SK-N-SH (cell line): ENCODE measurements at regions not wholly inside any gene's neighbourhood (a gene's known extent, or its start where the extent isn't known, plus 50 kb on each side); places are given as distances from the start of the nearest gene placed in this dataset.

ENCODE experiments used
- ELF1 ChIP-seq: IDR thresholded peaks from 2 replicates; pipeline ENCODE4 v1.4.0; 2012
- EP300 ChIP-seq, 2 experiments: IDR thresholded peaks; 2 replicates each; pipeline versions ENCODE4 v1.4.0 to v1.6.1; 2012; ENCODE audit warnings: borderline replicate concordance in 1 of 2, low read depth in 1 of 2, low read length in 1 of 2
- GABPA ChIP-seq: IDR thresholded peaks from 2 replicates; pipeline ENCODE4 v1.4.0; 2012; ENCODE audit warnings: low read depth, mild to moderate bottlenecking
- POLR2AphosphoS5 ChIP-seq: IDR thresholded peaks from 2 replicates; pipeline ENCODE4 v1.6.1; 2012; ENCODE audit warnings: low read depth, low read length
- RAD21 ChIP-seq: IDR thresholded peaks from 2 replicates; pipeline ENCODE4 v1.6.1; 2012; ENCODE audit warnings: mild to moderate bottlenecking, low read length
- RXRA ChIP-seq: IDR thresholded peaks from 2 replicates; pipeline ENCODE4 v1.4.0; 2012; ENCODE audit warnings: low read depth, mild to moderate bottlenecking, borderline replicate concordance
- SIN3A ChIP-seq: IDR thresholded peaks from 2 replicates; pipeline ENCODE4 v1.6.1; 2012; ENCODE audit warnings: low read depth, mild to moderate bottlenecking, low read length, moderate library complexity, borderline replicate concordance
- TF ChIP-seq, protein P1 (sequence below): IDR thresholded peaks from 2 replicates; pipeline ENCODE4 v1.4.0; 2012; ENCODE audit warnings: low read depth, borderline replicate concordance
- TF ChIP-seq, protein P2 (sequence below): fragments of 200-600 bp; sonication (generic); IDR thresholded peaks from 2 replicates; pipeline ENCODE4 v1.6.1; 2017; ENCODE audit warnings: antibody characterized with exemption, mild to moderate bottlenecking, moderate library complexity
- TF ChIP-seq, protein P3 (sequence below): IDR thresholded peaks from 2 replicates; pipeline ENCODE4 v1.4.0; 2012; ENCODE audit warnings: low read depth

DNA sequence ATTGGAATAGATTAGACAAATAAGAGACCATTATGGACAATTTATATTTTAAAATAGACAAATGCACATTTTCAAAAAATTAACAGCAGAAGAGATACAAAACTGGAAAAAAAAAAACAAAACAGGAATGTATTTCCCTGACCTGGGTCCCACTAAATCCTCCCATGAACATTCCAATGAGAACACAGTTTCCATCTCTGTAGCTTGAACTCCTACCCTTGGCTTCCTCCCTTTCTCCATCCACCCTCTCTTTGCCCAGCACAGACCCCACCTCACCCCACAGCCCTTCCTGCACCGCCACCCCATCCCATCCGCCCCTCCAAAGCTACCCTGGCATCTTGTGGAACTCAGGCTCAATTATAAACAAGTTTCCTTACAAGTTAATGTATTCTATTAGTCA lies 71.2 kb upstream of the MPP7 start:
- no peak for TF ChIP-seq SIN3A
- TF ChIP-seq, protein P1, sequence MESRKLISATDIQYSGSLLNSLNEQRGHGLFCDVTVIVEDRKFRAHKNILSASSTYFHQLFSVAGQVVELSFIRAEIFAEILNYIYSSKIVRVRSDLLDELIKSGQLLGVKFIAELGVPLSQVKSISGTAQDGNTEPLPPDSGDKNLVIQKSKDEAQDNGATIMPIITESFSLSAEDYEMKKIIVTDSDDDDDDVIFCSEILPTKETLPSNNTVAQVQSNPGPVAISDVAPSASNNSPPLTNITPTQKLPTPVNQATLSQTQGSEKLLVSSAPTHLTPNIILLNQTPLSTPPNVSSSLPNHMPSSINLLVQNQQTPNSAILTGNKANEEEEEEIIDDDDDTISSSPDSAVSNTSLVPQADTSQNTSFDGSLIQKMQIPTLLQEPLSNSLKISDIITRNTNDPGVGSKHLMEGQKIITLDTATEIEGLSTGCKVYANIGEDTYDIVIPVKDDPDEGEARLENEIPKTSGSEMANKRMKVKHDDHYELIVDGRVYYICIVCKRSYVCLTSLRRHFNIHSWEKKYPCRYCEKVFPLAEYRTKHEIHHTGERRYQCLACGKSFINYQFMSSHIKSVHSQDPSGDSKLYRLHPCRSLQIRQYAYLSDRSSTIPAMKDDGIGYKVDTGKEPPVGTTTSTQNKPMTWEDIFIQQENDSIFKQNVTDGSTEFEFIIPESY, result no peak
- TF ChIP-seq, protein P2, sequence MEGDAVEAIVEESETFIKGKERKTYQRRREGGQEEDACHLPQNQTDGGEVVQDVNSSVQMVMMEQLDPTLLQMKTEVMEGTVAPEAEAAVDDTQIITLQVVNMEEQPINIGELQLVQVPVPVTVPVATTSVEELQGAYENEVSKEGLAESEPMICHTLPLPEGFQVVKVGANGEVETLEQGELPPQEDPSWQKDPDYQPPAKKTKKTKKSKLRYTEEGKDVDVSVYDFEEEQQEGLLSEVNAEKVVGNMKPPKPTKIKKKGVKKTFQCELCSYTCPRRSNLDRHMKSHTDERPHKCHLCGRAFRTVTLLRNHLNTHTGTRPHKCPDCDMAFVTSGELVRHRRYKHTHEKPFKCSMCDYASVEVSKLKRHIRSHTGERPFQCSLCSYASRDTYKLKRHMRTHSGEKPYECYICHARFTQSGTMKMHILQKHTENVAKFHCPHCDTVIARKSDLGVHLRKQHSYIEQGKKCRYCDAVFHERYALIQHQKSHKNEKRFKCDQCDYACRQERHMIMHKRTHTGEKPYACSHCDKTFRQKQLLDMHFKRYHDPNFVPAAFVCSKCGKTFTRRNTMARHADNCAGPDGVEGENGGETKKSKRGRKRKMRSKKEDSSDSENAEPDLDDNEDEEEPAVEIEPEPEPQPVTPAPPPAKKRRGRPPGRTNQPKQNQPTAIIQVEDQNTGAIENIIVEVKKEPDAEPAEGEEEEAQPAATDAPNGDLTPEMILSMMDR, result no peak
- TF ChIP-seq GABPA, result no peak
- no peak for TF ChIP-seq ELF1
- TF ChIP-seq, protein P3, sequence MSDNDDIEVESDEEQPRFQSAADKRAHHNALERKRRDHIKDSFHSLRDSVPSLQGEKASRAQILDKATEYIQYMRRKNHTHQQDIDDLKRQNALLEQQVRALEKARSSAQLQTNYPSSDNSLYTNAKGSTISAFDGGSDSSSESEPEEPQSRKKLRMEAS, result no peak
- no peak for TF ChIP-seq RXRA
- TF ChIP-seq EP300 (IDR thresholded peaks at IDR 0.05; ENCODE audit: borderline replicate concordance in 1 of 2, low read depth in 1 of 2, low read length in 1 of 2), result no peak
- no peak for TF ChIP-seq POLR2AphosphoS5
- TF ChIP-seq RAD21, result no peak
